HUES64 (cell line): ENCODE measurements at regions not wholly inside any gene's neighbourhood (a gene's known extent, or its start where the extent isn't known, plus 50 kb on each side); places are given as distances from the start of the nearest gene placed in this dataset.
"Not testable (repeated sequence)": the region's sequence is repeated elsewhere in the genome, so short reads cannot be mapped to it uniquely, and the experiment has no call there.

Experiments
- H3K27ac ChIP-seq: 2 replicates; pipeline ENCODE4 v1.7.0; 2013; ENCODE audit warnings: low read depth, low read length, inconsistent platforms
- H3K27me3 ChIP-seq: 2 replicates; pipeline ENCODE4 v1.6.1; 2013; ENCODE audit warnings: mild to moderate bottlenecking, low read length; ENCODE audit not compliant: insufficient read depth
- H3K36me3 ChIP-seq: 2 replicates; pipeline ENCODE4 v1.6.1; 2013; ENCODE audit warnings: mild to moderate bottlenecking, low read length; ENCODE audit not compliant: insufficient read depth
- H3K4me1 ChIP-seq: 2 replicates; pipeline ENCODE4 v1.6.1; 2013; ENCODE audit warnings: mild to moderate bottlenecking, low read length, moderate library complexity; ENCODE audit not compliant: insufficient read depth
- H3K4me3 ChIP-seq: 2 replicates; pipeline ENCODE4 v1.5.1; 2013; ENCODE audit warnings: mild to moderate bottlenecking, low read length, moderate library complexity
- H3K9ac ChIP-seq: 2 replicates; pipeline ENCODE4 v1.6.1; 2013; ENCODE audit warnings: mild to moderate bottlenecking, low read depth, low read length
- H3K9me3 ChIP-seq: 2 replicates; pipeline ENCODE4 v1.6.1; 2013; ENCODE audit warnings: low read depth, low read length; ENCODE audit not compliant: insufficient read depth
- WGBS: fragments of 150-250, 120-280 bp; methylation state at CpG from one replicate; pipeline ENCODE4 v1.1.7; 2013; ENCODE audit warnings: missing lambda C conversion rate; 5-methylcytosine and 5-hydroxymethylcytosine counted together

DNA sequence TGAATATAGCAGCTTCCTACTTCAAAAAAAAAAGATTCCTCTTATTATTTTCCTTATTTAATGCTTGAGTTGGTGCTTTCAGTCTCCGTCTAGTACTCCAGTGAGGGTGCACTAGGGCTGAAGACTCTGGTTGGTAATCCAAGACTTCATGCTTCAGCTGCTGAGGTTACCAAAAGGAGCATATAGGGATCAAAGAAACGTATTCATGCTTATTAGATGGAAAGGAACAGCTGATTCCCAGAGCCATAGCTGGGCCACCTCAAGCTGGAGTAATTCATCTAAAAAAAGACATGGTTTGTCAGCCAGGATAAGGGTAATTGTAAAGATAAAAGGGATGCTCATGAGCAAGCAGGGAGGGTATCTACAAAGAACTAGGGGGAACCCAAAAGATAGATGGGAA lies 131.7 kb upstream of the FAM47B start:
- Histone ChIP-seq H3K4me1 (no peaks in the 10 kb centered on the region), H3K9ac (no peak overlapping the region), H3K27me3 (no peaks in the 10 kb centered on the region), H3K9me3 (no peaks in the 10 kb centered on the region), H3K4me3 (no peak overlapping the region), H3K27ac (no peak overlapping the region), H3K36me3 (no peaks in the 10 kb centered on the region)
- 90% methylated on average over 2 of the region's 2 CpGs for WGBS

DNA sequence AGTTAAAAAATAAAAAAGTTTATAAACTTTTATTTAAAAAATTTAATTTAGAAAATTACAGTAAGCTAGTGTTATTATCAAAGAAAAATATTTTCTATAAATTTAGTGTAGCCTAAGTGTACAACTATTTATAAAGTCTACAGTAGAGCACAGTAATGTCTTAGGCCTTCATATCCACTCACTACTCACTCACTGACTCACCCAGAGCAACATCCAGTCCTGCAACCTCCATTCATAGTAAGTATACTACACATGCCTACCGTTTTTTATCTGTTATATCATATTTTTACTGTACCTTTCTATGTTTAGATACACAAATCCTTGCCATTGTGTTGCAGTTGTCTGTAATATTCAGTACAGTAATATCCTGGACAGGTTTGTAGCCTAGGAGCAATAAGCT lies 129.0 kb upstream of the FAM47B start:
- Histone ChIP-seq H3K36me3 (no peaks in the 10 kb centered on the region), H3K9ac (no peak overlapping the region), H3K27ac (no peak overlapping the region), H3K4me1 (no peaks in the 10 kb centered on the region), H3K4me3 (no peak overlapping the region), H3K9me3 (no peaks in the 10 kb centered on the region), H3K27me3 (no peaks in the 10 kb centered on the region)
- 86% methylated on average over 1 of the region's 1 CpG for WGBS

DNA sequence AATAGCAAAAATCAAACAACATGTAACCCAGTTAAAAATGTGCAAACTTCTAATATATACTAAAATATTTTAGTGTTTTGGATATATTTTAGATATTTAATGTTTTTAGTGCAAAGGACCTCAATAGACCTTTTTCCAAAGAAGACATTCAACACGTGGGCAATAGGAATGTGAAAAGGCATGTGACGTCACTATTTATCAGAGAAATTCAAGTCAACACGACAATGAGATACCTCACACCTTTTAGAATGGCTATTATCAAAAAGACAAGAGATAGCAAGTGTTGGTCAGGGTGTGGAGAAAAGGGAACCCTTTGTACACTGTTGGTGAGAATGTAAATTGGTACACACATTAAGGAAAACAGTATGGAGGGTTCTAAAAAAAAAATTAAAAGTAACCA lies 115.6 kb upstream of the FAM47B start:
- Histone ChIP-seq H3K27me3 (no peaks in the 10 kb centered on the region), H3K36me3 (no peaks in the 10 kb centered on the region), H3K4me1 (no peaks in the 10 kb centered on the region), H3K9me3 (no peaks in the 10 kb centered on the region), H3K27ac (no peak overlapping the region), H3K4me3 (no peak overlapping the region), H3K9ac (no peak overlapping the region)
- WGBS = 50% methylated on average over 1 of the region's 3 CpGs

DNA sequence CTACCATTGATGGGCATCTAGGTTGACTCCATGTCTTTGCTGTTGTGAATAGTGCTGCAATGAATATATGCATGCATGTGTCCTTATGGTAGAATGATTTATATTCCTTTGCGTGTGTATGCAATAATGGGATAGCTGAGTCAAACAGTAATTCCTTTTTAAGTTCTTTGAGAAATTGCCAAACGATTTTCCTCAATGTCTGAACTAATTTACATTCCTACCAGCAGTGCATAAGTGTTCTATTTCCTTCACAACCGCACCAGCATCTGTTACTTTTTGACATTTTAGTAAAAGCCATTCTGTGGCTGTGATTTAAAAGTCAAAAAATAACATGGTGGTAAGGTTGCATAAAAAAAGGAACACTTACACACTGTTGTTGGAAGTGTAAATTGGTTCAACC lies 103.1 kb upstream of the FAM47B start:
- whole genome bisulfite sequencing = 93% methylated on average over 3 of the region's 3 CpGs
- Histone ChIP-seq H3K36me3 (no peaks in the 10 kb centered on the region), H3K4me3 (no peak overlapping the region), H3K27ac (no peak overlapping the region), H3K27me3 (no peaks in the 10 kb centered on the region), H3K9ac (no peak overlapping the region), H3K4me1 (no peaks in the 10 kb centered on the region), H3K9me3 (no peaks in the 10 kb centered on the region)

DNA sequence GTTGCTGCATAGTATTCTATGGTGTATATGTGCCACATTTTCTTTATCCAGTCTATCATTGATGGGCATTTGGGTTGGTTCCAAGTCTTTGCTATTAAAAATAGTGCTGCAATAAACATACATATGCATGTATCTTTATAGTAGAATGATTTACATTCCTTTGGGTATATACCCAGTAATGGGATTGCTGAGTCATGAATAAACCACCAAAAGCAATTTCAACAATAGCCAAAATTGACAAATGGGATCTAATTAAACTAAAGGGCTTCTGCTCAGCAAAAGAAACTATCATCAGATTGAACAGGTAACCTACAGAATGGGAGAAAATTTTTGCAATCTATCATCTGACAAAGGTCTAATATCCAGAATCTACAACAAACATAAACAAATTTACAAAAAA lies 101.4 kb upstream of the FAM47B start:
- not testable (repeated sequence) for H3K27me3 ChIP-seq, H3K27ac ChIP-seq, H3K9ac ChIP-seq, H3K9me3 ChIP-seq, H3K36me3 ChIP-seq, H3K4me3 ChIP-seq, H3K4me1 ChIP-seq

DNA sequence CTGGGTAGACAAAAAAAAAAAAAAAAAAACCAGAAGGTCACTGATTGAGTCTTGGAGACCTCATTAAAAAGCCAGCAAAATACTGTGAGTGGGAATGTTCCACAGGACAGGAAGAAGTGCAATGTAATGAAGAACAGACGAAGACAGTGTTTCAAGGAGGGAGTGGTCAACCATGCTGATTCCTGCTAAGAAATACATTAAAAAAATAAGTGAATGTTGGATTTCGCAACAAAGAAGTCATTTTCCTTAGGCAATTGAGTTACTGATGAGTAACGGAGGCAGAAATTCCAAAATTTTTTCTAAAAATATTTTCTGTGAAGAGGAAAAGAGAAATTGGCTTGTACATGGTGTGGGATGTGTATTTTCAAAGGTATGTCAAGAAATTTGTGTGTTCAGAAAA lies 94.3 kb upstream of the FAM47B start:
- H3K36me3 ChIP-seq = no peaks in the 10 kb centered on the region
- H3K4me1 ChIP-seq = no peaks in the 10 kb centered on the region
- H3K9ac ChIP-seq = no peak overlapping the region
- H3K27me3 ChIP-seq = no peaks in the 10 kb centered on the region
- no peaks in the 10 kb centered on the region for H3K9me3 ChIP-seq
- 93% methylated on average over 3 of the region's 3 CpGs for WGBS
- no peak overlapping the region for H3K27ac ChIP-seq
- no peak overlapping the region for H3K4me3 ChIP-seq

DNA sequence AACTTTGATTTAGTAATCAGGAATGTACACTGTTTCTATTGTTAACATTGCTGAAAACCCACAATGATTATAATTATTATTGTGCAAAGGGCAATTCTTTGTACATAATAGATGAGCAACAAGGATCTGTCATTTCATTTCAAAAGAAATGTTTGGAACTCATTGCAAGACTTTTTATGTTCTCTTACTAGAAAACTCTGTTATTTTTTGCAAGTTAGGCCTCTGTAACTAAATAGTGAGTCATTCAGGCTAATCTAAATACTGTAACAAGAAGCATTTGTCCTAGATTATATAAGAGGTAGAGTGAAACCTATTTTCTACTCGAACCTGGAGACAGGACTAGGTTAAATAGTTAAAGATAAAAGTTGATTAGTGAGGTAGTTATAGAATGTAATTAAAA lies 93.2 kb upstream of the FAM47B start:
- Histone ChIP-seq H3K9me3 (no peaks in the 10 kb centered on the region), H3K9ac (no peak overlapping the region), H3K36me3 (no peaks in the 10 kb centered on the region), H3K4me3 (no peak overlapping the region), H3K27me3 (no peaks in the 10 kb centered on the region), H3K4me1 (no peaks in the 10 kb centered on the region), H3K27ac (no peak overlapping the region)
- WGBS = 80% methylated on average over 1 of the region's 1 CpG

DNA sequence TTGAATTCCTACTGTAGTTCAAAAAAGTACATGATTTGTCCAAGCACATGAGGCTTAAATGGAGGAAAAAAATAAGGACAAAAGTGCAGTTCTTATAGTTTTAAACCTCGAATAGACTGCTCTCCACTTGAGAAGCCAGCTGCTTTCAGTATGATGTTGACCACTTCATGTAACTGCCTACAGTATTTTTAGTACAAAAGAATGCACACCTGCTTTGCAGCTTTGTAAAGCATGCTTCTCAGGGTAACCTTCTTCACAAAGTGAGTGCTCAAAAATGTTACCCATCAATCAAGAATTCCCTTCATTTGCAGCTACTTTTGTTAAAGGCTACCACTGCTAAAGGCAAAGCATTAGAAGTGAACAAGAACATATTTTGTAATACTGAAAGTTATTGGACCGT lies 83.4 kb upstream of the FAM47B start:
- 100% methylated on average over 1 of the region's 2 CpGs for WGBS
- Histone ChIP-seq H3K27ac (no peak overlapping the region), H3K36me3 (no peaks in the 10 kb centered on the region), H3K9me3 (no peaks in the 10 kb centered on the region), H3K4me1 (no peaks in the 10 kb centered on the region), H3K27me3 (no peaks in the 10 kb centered on the region), H3K9ac (no peak overlapping the region), H3K4me3 (no peak overlapping the region)

DNA sequence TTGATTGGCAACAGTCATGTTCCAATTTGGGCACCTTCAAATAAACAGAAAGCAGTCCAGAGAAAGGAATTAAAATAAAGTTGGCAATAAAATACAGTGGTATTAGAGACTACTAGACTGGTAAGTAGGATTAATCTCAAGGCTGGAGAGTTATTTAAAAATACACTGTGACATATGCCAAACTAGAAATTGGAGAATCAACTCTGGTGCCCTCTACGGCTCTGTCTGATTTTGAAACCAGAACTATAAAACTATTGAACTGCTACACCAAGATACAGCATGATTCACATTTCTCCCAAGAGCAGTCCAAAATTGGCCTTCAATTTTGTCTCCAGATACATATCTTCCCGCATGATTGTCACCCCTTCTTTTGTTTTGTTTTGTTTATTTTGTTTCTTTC lies 78.7 kb upstream of the FAM47B start:
- 97% methylated on average over 1 of the region's 2 CpGs for WGBS

DNA sequence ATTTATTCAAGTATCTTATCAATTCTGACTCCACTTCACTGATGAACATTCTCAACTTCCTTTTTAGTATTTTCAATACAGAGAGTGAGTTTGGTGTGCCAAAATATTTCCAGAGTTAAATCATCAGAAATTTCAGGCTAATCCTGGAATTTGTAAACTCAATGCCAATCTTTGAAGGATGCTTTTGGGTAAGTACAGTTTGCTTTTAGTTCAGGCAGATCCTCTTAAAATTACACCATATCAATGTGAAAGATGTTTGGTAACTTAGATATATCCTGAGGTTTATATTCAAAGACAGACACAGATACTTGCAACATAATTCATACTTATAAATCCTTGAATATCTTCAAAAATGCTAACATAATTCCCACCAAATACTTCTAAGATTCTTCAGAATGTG lies 76.0 kb upstream of the FAM47B start:
- Histone ChIP-seq H3K27ac (no peak overlapping the region), H3K27me3 (peaks cover 2% of the 10 kb centered on the region; the same call in 1 of the 2 replicates), H3K4me3 (no peak overlapping the region), H3K9ac (no peak overlapping the region), H3K9me3 (no peaks in the 10 kb centered on the region), H3K36me3 (no peaks in the 10 kb centered on the region), H3K4me1 (no peaks in the 10 kb centered on the region; the same call in 1 of the 2 replicates)

More for the DNA sequence above, 78.7 kb upstream of the FAM47B start:
- Histone ChIP-seq H3K27ac (no peak overlapping the region), H3K4me3 (no peak overlapping the region), H3K36me3 (no peaks in the 10 kb centered on the region), H3K9ac (no peak overlapping the region), H3K4me1 (no peaks in the 10 kb centered on the region; the same call in 1 of the 2 replicates), H3K9me3 (no peaks in the 10 kb centered on the region), H3K27me3 (no peaks in the 10 kb centered on the region; the same call in 1 of the 2 replicates)

DNA sequence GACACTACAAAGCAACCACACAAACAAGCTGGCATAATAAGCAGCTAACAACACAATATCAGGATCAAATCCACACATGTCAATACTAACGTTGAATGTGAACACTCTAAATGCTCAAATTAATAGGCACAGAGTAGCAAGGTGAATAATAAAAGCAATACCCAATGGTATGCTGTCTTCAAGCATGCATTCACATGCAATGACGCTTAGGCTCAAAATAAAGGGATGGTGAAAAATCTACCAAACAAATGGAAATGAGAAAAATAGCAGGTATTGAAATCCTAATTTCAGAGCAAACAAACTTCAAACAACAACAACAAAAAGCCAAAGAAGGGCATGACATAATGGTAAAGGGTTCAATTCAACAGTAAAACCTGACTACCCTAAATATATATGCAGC lies 74.0 kb upstream of the FAM47B start:
- H3K4me3 ChIP-seq = peak overlapping the region; percentile 29; the same call in 1 of the 2 replicates
- no peak overlapping the region for H3K9ac ChIP-seq
- H3K27ac ChIP-seq = peak overlapping the region; percentile 2; the same call in 1 of the 2 replicates
- H3K27me3 ChIP-seq = peaks cover 2% of the 10 kb centered on the region; the same call in 1 of the 2 replicates
- no peaks in the 10 kb centered on the region; the same call in 1 of the 2 replicates for H3K4me1 ChIP-seq
- H3K9me3 ChIP-seq = no peaks in the 10 kb centered on the region
- 20% methylated on average over 1 of the region's 2 CpGs for WGBS
- H3K36me3 ChIP-seq = no peaks in the 10 kb centered on the region

DNA sequence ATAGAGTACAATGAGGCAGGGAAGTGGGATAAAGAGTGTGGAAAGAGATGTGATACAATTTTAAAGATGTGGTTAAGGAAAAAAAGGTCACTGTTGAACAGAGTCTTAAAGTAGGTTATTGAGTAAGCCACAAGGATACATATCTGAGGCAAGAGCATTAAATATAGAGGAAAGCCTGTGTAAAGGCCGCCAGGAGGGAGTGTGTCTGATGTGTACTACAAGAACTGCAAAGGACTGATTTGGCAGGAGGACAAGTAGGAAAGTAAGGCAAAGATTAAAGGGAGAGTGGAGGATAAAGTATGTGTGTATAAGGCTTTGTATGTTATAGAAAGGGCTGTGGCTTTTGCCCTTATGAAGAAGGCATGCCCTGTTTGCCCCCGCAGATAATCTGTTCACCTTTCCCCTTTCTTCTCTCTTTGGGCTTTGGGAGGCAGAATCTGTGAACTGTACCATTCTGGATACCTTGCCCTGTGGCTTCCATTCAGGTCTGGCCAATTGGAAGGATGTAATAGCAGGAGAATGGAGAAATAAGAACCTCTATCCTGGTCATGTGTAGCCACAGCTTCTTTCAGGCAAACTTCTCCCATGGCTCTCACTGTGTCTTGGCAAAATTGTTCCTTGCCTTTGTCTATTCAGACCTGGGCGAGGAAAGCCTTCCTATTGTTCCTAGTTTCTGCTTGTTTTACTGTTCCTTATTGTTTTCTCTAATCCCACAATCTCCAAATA lies 68.9 kb upstream of the FAM47B start:
- Histone ChIP-seq H3K27ac (no peak overlapping the region), H3K27me3 (0 out of 2 replicates have a peak, but pooled peaks cover 2% of the 10 kb centered on the region), H3K9me3 (no peaks in the 10 kb centered on the region), H3K9ac (no peak overlapping the region), H3K4me1 (no peaks in the 10 kb centered on the region; the same call in 1 of the 2 replicates), H3K36me3 (no peaks in the 10 kb centered on the region), H3K4me3 (no peak overlapping the region)
- 86% methylated on average over 3 of the region's 3 CpGs for WGBS
